ENCODE measurements at regions not wholly inside any gene's neighbourhood (a gene's known extent, or its start where the extent isn't known, plus 50 kb on each side); places are given as distances from the start of the nearest gene placed in this dataset.

DNA sequence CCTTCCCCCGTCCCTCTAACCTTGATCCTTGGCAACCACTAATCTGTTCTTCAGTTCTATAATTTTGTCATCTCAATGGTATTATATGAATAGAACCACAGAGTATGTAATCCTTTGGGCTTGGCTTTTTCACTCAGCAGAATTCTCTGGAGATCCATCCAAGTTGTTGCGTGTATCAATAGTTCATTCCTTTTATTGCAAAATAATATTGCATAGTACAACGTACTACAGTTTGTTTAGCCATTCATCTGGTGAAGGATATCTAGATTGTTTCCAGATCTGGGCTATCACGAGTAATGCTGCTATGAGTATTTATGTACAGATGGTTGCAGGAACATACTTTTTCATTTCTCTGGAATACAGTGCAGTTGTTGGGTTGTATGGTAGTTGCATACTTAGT lies 76.2 kb downstream of the PLXNA1 start:
- no peak for DNase-seq (ENCODE audit: low spot score)
- no peaks in the 10 kb centered on the region for H3K4me1 Mint-ChIP-seq (ENCODE audit: unreplicated experiment)
- no peak overlapping the region for H3K27ac Mint-ChIP-seq (ENCODE audit: unreplicated experiment)
- TF ChIP-seq, protein P1, sequence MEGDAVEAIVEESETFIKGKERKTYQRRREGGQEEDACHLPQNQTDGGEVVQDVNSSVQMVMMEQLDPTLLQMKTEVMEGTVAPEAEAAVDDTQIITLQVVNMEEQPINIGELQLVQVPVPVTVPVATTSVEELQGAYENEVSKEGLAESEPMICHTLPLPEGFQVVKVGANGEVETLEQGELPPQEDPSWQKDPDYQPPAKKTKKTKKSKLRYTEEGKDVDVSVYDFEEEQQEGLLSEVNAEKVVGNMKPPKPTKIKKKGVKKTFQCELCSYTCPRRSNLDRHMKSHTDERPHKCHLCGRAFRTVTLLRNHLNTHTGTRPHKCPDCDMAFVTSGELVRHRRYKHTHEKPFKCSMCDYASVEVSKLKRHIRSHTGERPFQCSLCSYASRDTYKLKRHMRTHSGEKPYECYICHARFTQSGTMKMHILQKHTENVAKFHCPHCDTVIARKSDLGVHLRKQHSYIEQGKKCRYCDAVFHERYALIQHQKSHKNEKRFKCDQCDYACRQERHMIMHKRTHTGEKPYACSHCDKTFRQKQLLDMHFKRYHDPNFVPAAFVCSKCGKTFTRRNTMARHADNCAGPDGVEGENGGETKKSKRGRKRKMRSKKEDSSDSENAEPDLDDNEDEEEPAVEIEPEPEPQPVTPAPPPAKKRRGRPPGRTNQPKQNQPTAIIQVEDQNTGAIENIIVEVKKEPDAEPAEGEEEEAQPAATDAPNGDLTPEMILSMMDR (IDR thresholded peaks at IDR 0.05; ENCODE audit: unreplicated experiment), result no peak
- H3K36me3 Mint-ChIP-seq (ENCODE audit: low read depth, unreplicated experiment), result no peaks in the 10 kb centered on the region
- peaks cover 2% of the 10 kb centered on the region for H3K27me3 Mint-ChIP-seq (ENCODE audit: unreplicated experiment)
- no peaks in the 10 kb centered on the region for H3K9me3 Mint-ChIP-seq (ENCODE audit: unreplicated experiment)
- H3K4me3 Mint-ChIP-seq (ENCODE audit: unreplicated experiment), result no peak overlapping the region

DNA sequence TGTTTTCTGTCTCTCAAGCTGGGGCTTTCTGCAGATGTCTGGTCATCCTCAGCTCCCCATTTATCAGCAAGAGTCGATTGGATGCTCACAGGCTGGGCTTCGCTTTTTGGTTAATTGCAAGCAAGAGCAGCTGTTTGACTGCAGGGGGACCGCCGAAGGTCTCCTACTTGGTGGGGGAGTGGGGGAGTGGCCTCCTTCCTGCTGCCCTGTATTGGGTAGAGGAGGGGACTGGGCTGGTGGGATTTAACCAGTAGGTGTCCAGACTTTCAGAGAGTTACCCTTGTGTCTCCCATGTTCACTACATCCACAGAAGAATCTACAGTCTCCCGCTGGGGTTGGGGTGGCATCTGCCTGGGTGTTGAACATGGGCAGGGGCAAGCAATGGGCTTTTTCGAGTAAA lies 78.7 kb downstream of the PLXNA1 start:
- no peak for DNase-seq (ENCODE audit: low spot score)
- TF ChIP-seq, protein P1 (IDR thresholded peaks at IDR 0.05; ENCODE audit: unreplicated experiment), result no peak
- no peak overlapping the region for H3K4me3 Mint-ChIP-seq (ENCODE audit: unreplicated experiment)
- no peaks in the 10 kb centered on the region for H3K9me3 Mint-ChIP-seq (ENCODE audit: unreplicated experiment)
- no peaks in the 10 kb centered on the region for H3K4me1 Mint-ChIP-seq (ENCODE audit: unreplicated experiment)
- H3K27ac Mint-ChIP-seq (ENCODE audit: unreplicated experiment), result no peak overlapping the region
- H3K36me3 Mint-ChIP-seq (ENCODE audit: low read depth, unreplicated experiment), result no peaks in the 10 kb centered on the region
- H3K27me3 Mint-ChIP-seq (ENCODE audit: unreplicated experiment), result peaks cover 2% of the 10 kb centered on the region

DNA sequence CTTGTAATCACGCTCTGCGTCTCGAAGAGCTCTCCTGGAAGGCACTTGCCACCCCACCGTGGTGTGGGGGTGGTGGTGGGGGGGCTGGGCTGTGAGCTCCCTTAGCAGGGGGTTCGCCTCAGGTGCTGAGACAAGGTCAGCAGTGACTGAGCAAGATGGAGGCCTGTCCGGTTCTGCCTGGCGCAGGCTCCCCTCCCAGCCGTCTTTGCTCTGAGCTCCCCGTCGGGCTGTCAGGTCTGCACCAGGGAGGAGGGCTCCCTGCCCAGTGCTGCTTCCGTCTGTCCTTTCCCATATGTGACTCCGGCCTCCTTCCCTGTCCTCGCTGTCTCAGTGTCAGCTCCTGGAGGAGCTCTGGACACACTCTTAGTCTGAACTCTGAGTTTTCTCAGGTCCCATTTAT lies 80.0 kb downstream of the PLXNA1 start:
- no peak for DNase-seq (ENCODE audit: low spot score)
- Mint-ChIP-seq H3K9me3 (ENCODE audit: unreplicated experiment) (no peaks in the 10 kb centered on the region), H3K27ac (ENCODE audit: unreplicated experiment) (no peak overlapping the region), H3K36me3 (ENCODE audit: low read depth, unreplicated experiment) (no peaks in the 10 kb centered on the region), H3K4me3 (ENCODE audit: unreplicated experiment) (no peak overlapping the region), H3K4me1 (ENCODE audit: unreplicated experiment) (no peaks in the 10 kb centered on the region), H3K27me3 (ENCODE audit: unreplicated experiment) (peaks cover 2% of the 10 kb centered on the region)
- TF ChIP-seq, protein P1 (IDR thresholded peaks at IDR 0.05; ENCODE audit: unreplicated experiment), result no peak

DNA sequence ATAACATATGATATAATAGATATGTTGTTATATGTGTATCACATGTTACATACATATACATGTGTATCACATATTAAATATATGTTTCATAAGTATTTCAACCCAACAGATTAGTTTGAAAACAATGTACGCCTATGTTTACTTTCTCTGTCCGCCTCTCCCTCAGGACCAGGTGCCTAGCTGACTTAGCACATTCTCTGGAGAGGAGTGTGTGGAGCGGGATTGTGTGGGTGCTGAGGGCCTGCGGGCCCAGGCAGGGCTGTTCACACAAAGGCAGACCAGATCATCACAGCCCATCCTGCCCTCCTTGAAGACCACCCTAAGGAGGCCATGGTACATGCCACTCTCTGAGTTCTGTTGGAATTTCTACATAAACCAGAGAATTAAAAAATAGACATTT lies 81.0 kb downstream of the PLXNA1 start:
- Mint-ChIP-seq H3K4me3 (ENCODE audit: unreplicated experiment) (no peak overlapping the region), H3K27me3 (ENCODE audit: unreplicated experiment) (peaks cover 2% of the 10 kb centered on the region), H3K36me3 (ENCODE audit: low read depth, unreplicated experiment) (no peaks in the 10 kb centered on the region), H3K9me3 (ENCODE audit: unreplicated experiment) (no peaks in the 10 kb centered on the region), H3K4me1 (ENCODE audit: unreplicated experiment) (no peaks in the 10 kb centered on the region), H3K27ac (ENCODE audit: unreplicated experiment) (no peak overlapping the region)
- no peak for DNase-seq (ENCODE audit: low spot score)
- TF ChIP-seq, protein P1 (IDR thresholded peaks at IDR 0.05; ENCODE audit: unreplicated experiment), result no peak

DNA sequence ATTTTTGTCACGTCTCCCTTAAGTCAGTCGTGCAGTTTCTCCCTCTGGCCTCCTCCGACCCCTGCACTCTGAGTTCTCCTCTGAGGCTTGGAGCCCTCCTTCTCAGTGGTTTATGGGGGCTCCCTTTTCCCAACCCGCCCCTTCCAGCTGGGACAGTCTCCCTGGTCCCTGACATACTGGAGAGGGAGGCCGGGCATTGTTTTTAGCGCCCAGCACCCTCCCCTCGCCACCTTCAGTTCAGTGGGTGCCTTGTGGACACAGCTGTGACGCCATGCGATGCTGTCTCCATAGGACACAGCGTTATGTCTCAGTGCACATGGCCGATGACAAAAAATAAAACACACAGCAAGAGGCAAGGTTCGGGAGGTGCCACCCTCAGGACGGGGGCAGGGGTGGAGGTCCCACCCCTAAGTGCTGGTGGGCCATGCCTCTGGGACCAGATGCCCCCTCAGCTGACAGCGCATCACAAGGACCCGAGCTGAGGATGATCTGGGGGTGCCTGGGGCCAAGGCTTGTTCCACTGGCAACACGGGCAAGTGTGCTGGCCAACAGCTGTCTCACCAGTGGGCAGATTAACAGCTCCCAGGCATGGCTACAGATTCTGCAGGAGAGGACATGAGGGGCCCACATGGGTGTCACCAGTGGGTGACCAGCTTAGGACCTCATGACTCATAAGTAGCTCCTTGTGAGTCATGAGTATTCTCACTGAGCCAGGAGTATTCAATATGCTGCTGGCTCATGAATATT lies 81.6 kb downstream of the PLXNA1 start:
- H3K4me3 Mint-ChIP-seq (ENCODE audit: unreplicated experiment), result no peak overlapping the region
- H3K27ac Mint-ChIP-seq (ENCODE audit: unreplicated experiment), result no peak overlapping the region
- H3K36me3 Mint-ChIP-seq (ENCODE audit: low read depth, unreplicated experiment), result no peaks in the 10 kb centered on the region
- no peaks in the 10 kb centered on the region for H3K4me1 Mint-ChIP-seq (ENCODE audit: unreplicated experiment)
- peaks cover 2% of the 10 kb centered on the region for H3K27me3 Mint-ChIP-seq (ENCODE audit: unreplicated experiment)
- H3K9me3 Mint-ChIP-seq (ENCODE audit: unreplicated experiment), result no peaks in the 10 kb centered on the region
- TF ChIP-seq, protein P1 (IDR thresholded peaks at IDR 0.05; ENCODE audit: unreplicated experiment), result no peak
- DNase-seq (ENCODE audit: low spot score), result no peak
